ENCODE measurements at regions not wholly inside any gene's neighbourhood (a gene's known extent, or its start where the extent isn't known, plus 50 kb on each side); places are given as distances from the start of the nearest gene placed in this dataset.

GRCh38 chr3:194200422-194201081, 64.6 kb downstream of the HES1 start:
- Histone ChIP-seq H3K4me1 (peaks cover 2 to 15% (median 8%) of the 10 kb centered on the region in 4 donors), H3K4me3 (no peak overlapping the region), H3K27me3 (peaks cover 0 to 8% (median 5%) of the 10 kb centered on the region in 4 donors), H3K36me3 (no peaks in the 10 kb centered on the region), H3K9me3 (no peaks in the 10 kb centered on the region), H3K27ac (no peak overlapping the region)
- TF ChIP-seq EP300 (IDR thresholded peaks at IDR 0.05) = no peak
- no peak for TF ChIP-seq POLR2A (IDR thresholded peaks at IDR 0.05)
- no peak for TF ChIP-seq POLR2AphosphoS5 (IDR thresholded peaks at IDR 0.05)
- no peak for TF ChIP-seq CTCF (IDR thresholded peaks at IDR 0.05)
- DNase-seq = no peak
- no peak for ATAC-seq (ENCODE audit: low FRiP score in 2 of 2)
- 79 to 85% methylated on average over 6 of the region's 6 CpGs for WGBS, 2 donors

GRCh38 chr3:194201953-194202666, 66.2 kb downstream of the HES1 start:
- TF ChIP-seq EP300 (IDR thresholded peaks at IDR 0.05) (no peak), CTCF (IDR thresholded peaks at IDR 0.05) (no peak), POLR2A (IDR thresholded peaks at IDR 0.05) (no peak), POLR2AphosphoS5 (IDR thresholded peaks at IDR 0.05) (no peak)
- Histone ChIP-seq H3K4me1 (peaks cover 9 to 28% (median 22%) of the 10 kb centered on the region in 4 donors), H3K27ac (no peak overlapping the region), H3K9me3 (no peaks in the 10 kb centered on the region), H3K36me3 (no peaks in the 10 kb centered on the region), H3K4me3 (no peak overlapping the region), H3K27me3 (peaks cover 0 to 8% (median 5%) of the 10 kb centered on the region in 4 donors)
- DNase-seq (no peak), ATAC-seq (ENCODE audit: low FRiP score in 2 of 2) (no peak)
- 95 to 96% methylated on average over 5 to 6 of the region's 6 CpGs for WGBS, 2 donors

GRCh38 chr3:194203482-194204041, 67.6 kb downstream of the HES1 start:
- Histone ChIP-seq H3K27me3 (peaks cover 0 to 8% (median 5%) of the 10 kb centered on the region in 4 donors), H3K36me3 (no peaks in the 10 kb centered on the region), H3K27ac (peak overlapping the region in 1 of 4 donors; percentile 11), H3K4me3 (peak overlapping the region in 3 of 4 donors; percentile 48 to 50 (median 49)), H3K9me3 (no peaks in the 10 kb centered on the region), H3K4me1 (peaks cover 9 to 28% (median 22%) of the 10 kb centered on the region in 4 donors)
- WGBS, 2 donors = 53 to 69% methylated on average over 11 of the region's 11 CpGs
- TF ChIP-seq POLR2A (IDR thresholded peaks at IDR 0.05) = no peak
- TF ChIP-seq CTCF (IDR thresholded peaks at IDR 0.05) = no peak
- no peak for TF ChIP-seq POLR2AphosphoS5 (IDR thresholded peaks at IDR 0.05)
- no peak for TF ChIP-seq EP300 (IDR thresholded peaks at IDR 0.05)
- no peak for DNase-seq
- no peak for ATAC-seq (ENCODE audit: low FRiP score in 2 of 2)

GRCh38 chr3:194204042-194204987, 68.4 kb downstream of the HES1 start:
- TF ChIP-seq POLR2AphosphoS5 (IDR thresholded peaks at IDR 0.05) (no peak), EP300 (IDR thresholded peaks at IDR 0.05) (no peak), POLR2A (IDR thresholded peaks at IDR 0.05) (no peak), CTCF (IDR thresholded peaks at IDR 0.05) (no peak)
- Histone ChIP-seq H3K4me1 (peaks cover 9 to 28% (median 22%) of the 10 kb centered on the region in 4 donors), H3K27me3 (peaks cover 0 to 8% (median 5%) of the 10 kb centered on the region in 4 donors), H3K4me3 (peak overlapping the region in 3 of 4 donors; percentile 48 to 50 (median 49)), H3K9me3 (no peaks in the 10 kb centered on the region), H3K27ac (peak overlapping the region in 1 of 4 donors; percentile 11), H3K36me3 (no peaks in the 10 kb centered on the region)
- DNase-seq = peak in 1 of 2 donors; percentile 87
- 44 to 62% methylated on average over 37 to 41 of the region's 79 CpGs for WGBS, 2 donors
- ATAC-seq (ENCODE audit: low FRiP score in 2 of 2) = no peak
